ENCODE measurements at regions not wholly inside any gene's neighbourhood (a gene's known extent, or its start where the extent isn't known, plus 50 kb on each side); places are given as distances from the start of the nearest gene placed in this dataset.

DNA sequence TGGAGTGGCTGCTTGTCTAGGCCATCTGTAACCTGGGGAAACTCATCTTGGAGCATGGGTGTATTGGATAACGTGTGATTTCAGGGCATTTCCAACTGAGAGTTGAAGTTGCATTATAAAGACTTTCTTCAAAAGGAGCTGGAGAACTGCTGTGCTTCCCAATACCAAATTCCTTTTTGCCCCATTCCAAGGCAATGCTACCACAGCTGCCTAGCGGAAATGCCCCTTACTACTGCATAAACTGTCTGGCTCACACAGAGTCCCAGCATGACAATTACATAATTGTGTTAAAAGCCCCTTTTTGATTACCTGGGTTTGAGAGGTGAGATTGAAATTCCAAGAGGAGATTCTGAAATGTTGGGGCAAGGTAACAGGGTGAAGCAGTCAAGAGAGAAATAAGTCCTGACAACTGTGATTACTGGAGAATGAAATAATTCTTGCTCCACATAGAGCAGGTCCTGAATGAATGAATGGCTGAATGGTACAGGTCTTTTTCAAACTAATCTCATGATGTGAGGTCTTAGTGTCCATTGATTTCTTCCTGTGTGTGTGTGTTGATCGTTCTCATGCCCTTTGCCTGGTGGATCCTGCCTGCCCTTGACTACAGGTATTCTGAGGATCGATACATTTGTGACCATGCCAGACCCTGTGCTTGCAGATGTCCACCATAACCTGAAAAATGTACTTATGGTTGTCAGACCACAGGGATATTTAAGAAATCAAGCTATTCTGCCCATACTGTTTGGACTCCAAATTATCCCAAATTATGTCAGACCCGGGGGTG, 386.5 kb downstream of the GRIN2B start:
- H3K4me3 ChIP-seq (ENCODE audit: low read length) = no peak overlapping the region

DNA sequence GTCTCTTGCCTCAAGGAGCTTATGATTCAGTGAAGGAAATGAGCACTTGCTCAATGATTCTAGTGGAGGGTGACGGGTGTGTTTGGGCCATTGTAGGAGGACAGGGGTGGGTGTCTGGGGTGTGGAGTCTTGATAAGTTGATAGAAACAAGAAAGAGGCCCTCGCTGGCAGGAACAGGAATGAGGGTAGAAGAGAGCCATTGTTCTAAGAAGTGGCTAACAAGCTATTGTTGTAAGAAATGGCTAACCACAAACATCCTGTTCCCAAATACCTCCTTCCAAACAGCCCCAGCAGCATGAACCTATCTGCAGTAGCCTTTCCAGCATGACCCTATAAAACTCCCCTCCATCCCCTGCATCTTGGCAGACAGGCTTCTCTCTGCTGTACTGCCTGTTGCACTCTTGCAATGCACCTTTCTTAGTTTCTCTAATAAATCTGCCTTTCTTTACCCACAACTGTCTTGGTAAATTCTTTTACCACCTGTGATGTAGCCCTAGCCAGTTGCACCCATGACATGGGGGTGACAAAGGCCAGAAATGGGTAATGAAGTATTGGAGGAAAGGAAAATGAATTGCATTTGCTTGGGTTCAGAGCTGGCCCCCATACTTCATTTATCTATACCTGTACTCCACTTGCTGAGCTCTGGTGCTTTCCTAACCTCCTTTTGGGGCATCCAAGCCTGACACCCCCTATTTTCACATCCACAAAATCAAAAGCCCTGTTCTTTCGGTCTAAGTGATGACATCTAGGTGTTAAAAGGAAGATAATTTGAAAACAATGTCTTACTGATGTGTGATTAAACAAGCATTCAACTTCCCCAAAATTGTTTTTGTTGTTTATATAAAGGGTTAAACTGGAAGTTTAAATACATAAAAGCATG, 389.1 kb downstream of the GRIN2B start:
- Histone ChIP-seq H3K4me1 (ENCODE audit: insufficient read depth, low read length) (no peaks in the 10 kb centered on the region), H3K27me3 (ENCODE audit: insufficient read depth, low read length) (no peaks in the 10 kb centered on the region), H3K4me3 (ENCODE audit: low read length) (no peak overlapping the region), H3K9me3 (ENCODE audit: low read length) (no peaks in the 10 kb centered on the region), H2AFZ (ENCODE audit: low read depth, low read length) (no peak overlapping the region), H3K36me3 (ENCODE audit: insufficient read depth, low read length) (peaks cover 9% of the 10 kb centered on the region)

More for the DNA sequence above, 386.5 kb downstream of the GRIN2B start:
- H2AFZ ChIP-seq (ENCODE audit: low read depth, low read length) = no peak overlapping the region
- H3K27me3 ChIP-seq (ENCODE audit: insufficient read depth, low read length) = no peaks in the 10 kb centered on the region
- no peaks in the 10 kb centered on the region for H3K9me3 ChIP-seq (ENCODE audit: low read length)
- H3K36me3 ChIP-seq (ENCODE audit: insufficient read depth, low read length) = peaks cover 9% of the 10 kb centered on the region
- no peaks in the 10 kb centered on the region for H3K4me1 ChIP-seq (ENCODE audit: insufficient read depth, low read length)

DNA sequence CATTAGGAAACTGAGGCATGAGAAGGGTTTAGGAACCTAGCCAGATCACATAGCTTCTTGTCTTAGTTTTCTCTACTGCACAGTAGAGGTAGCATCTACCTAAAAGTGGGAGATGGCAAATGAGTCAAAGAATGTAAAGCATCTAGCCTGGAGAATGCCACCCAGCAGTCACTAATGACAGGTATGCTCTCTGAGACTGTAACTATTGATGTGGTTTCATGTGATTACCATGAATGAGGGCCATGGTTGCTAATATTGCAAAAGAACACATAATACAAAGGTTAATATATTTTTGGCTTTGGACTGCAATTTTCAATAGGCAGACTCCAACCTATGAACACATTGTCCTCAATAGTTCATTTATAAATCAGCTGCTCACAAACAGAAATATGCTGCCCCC, 389.9 kb downstream of the GRIN2B start:
- no peaks in the 10 kb centered on the region for H3K9me3 ChIP-seq (ENCODE audit: low read length)
- no peaks in the 10 kb centered on the region for H3K27me3 ChIP-seq (ENCODE audit: insufficient read depth, low read length)
- H3K4me1 ChIP-seq (ENCODE audit: insufficient read depth, low read length) = no peaks in the 10 kb centered on the region
- H2AFZ ChIP-seq (ENCODE audit: low read depth, low read length) = no peak overlapping the region
- no peak overlapping the region for H3K4me3 ChIP-seq (ENCODE audit: low read length)
- H3K36me3 ChIP-seq (ENCODE audit: insufficient read depth, low read length) = peaks cover 9% of the 10 kb centered on the region

DNA sequence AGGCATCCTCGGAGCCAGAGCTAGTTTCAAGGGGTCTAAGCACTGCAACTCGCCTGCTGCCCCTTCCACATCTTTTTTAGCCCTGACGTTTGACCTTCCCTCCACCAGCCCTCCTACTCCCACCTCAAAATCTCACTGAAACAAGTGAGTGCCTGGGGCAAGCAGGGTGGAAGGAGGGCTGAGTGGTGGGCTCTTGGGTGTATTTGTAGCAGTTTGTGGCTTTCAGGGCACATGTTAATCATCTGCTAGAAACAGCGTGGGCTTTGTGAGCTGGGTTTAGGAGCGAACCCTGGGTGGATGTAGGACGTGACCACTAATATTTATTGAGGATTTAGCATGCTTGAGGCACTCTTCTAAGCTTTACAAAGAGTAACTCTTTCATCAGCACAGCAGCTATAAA, 390.3 kb downstream of the GRIN2B start:
- Histone ChIP-seq H2AFZ (ENCODE audit: low read depth, low read length) (no peak overlapping the region), H3K4me1 (ENCODE audit: insufficient read depth, low read length) (no peaks in the 10 kb centered on the region), H3K4me3 (ENCODE audit: low read length) (no peak overlapping the region), H3K36me3 (ENCODE audit: insufficient read depth, low read length) (peaks cover 9% of the 10 kb centered on the region), H3K27me3 (ENCODE audit: insufficient read depth, low read length) (no peaks in the 10 kb centered on the region), H3K9me3 (ENCODE audit: low read length) (no peaks in the 10 kb centered on the region)

DNA sequence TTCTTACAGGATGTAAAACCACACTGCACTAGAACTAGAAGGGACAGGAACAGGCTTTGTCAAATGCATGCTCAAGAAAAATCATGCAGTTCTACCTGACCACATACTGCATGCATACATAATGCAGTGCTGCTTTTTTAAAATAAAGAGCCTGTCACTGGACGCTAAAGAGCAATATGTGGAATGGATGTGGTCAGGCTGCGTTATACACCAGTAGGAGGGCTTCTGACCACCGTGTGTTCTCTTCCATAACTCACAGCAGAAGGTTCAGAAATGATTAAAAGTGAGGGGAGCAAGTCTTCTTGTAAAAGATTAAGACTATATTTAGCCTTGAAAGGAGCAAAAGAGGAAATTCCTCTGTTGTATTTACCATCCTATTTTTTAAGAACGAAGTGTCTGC, 392.0 kb downstream of the EMP1 start:
- Histone ChIP-seq H3K4me1 (ENCODE audit: insufficient read depth, low read length) (no peaks in the 10 kb centered on the region), H2AFZ (ENCODE audit: low read depth, low read length) (no peak overlapping the region), H3K27me3 (ENCODE audit: insufficient read depth, low read length) (no peaks in the 10 kb centered on the region), H3K4me3 (ENCODE audit: low read length) (no peak overlapping the region), H3K36me3 (ENCODE audit: insufficient read depth, low read length) (no peaks in the 10 kb centered on the region), H3K9me3 (ENCODE audit: low read length) (no peaks in the 10 kb centered on the region)

DNA sequence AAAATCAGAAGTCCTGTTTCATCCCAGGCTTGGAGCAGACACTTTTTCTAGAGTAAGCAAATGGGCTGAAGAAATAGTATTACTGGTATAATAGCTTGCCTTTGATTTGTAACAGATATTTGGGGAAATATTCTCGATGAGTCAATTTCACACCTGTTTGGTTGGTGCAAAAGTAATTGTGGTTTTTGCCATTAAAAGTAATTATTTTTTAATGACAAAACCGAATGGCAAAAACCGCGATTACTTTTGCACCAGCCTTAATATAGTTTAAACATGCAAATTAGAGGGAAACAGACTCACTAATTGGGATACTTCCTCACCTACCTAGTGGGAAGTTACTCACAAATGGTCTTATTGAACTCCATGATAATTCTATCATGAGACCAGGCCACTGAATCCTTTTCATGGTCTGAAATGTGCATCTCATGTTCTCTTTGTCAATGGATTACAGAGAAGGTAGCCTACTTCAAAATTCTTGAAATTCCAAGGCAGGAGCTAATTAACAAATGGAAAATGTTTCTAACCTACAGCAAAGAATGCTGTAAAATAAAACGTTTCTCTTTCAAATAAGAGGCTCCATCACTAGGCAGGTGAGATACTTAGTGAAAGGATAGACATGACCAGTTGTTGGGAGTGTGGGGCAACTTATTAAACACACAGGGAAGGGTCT, 391.3 kb downstream of the EMP1 start:
- Histone ChIP-seq H3K36me3 (ENCODE audit: insufficient read depth, low read length) (no peaks in the 10 kb centered on the region), H3K4me1 (ENCODE audit: insufficient read depth, low read length) (no peaks in the 10 kb centered on the region), H2AFZ (ENCODE audit: low read depth, low read length) (no peak overlapping the region), H3K4me3 (ENCODE audit: low read length) (no peak overlapping the region), H3K9me3 (ENCODE audit: low read length) (no peaks in the 10 kb centered on the region), H3K27me3 (ENCODE audit: insufficient read depth, low read length) (no peaks in the 10 kb centered on the region)

DNA sequence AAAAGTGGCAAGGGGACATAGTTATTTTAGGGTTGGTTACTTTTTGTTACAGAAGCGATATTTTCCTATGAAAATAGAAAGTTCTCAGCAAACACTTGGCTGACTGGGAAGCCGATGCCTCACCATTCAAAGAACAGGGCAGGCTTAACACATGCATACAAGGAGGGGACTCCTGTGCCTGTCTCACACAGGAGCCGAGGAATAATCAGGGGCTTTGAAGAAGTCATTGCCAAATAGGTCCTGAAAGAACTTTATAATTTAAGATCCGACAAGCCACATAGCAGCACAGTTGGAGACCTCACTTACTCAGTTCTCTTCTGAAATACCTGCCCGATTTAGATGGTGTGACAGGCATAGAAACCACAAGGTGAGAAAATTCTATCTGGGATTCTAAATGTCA, 389.8 kb downstream of the EMP1 start:
- Histone ChIP-seq H3K27me3 (ENCODE audit: insufficient read depth, low read length) (no peaks in the 10 kb centered on the region), H3K4me3 (ENCODE audit: low read length) (no peak overlapping the region), H3K4me1 (ENCODE audit: insufficient read depth, low read length) (no peaks in the 10 kb centered on the region), H2AFZ (ENCODE audit: low read depth, low read length) (no peak overlapping the region), H3K36me3 (ENCODE audit: insufficient read depth, low read length) (no peaks in the 10 kb centered on the region), H3K9me3 (ENCODE audit: low read length) (no peaks in the 10 kb centered on the region)

DNA sequence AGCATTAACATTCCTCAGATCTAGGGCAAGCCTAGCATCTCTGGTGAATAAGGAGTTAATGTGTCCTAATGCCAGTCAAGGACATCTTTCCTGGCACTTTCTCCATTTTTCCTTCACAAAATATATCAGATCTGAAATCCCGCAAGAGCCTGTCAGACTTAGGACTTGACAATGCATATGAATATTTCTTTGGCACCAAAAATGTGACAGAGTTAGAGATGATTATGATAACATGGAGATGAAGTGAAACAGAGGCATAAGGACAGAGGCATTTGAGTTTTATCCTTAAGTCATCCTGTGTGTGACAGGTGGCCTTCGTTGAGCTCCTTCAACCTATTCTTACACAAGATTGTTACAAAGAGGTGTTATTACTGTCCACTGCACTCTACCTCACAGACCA, 388.0 kb downstream of the EMP1 start:
- Histone ChIP-seq H3K36me3 (ENCODE audit: insufficient read depth, low read length) (no peaks in the 10 kb centered on the region), H3K4me1 (ENCODE audit: insufficient read depth, low read length) (peaks cover 7% of the 10 kb centered on the region)

DNA sequence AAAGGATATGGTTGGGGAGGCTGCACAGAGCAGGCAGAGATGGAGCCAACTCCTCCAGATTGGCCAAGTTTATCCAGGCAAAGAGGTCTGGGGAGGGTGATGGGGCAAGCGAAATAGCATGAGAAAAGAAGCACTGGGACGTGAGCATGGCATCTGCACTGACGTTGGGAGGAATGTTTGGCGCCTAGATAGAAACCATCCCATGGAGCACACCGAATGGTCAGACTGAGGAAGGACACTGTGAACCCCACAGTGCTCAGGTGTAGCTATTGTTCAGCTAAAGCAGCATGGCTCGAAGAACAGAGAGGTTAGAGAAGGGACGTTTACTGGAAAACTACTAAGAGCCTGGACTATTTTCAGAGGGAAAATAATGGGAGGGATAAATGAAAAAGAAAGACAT, 387.1 kb downstream of the EMP1 start:
- Histone ChIP-seq H3K4me3 (ENCODE audit: low read length) (no peak overlapping the region), H3K27me3 (ENCODE audit: insufficient read depth, low read length) (no peaks in the 10 kb centered on the region), H3K36me3 (ENCODE audit: insufficient read depth, low read length) (no peaks in the 10 kb centered on the region), H3K9me3 (ENCODE audit: low read length) (no peaks in the 10 kb centered on the region), H3K4me1 (ENCODE audit: insufficient read depth, low read length) (peaks cover 7% of the 10 kb centered on the region), H2AFZ (ENCODE audit: low read depth, low read length) (no peak overlapping the region)

More for the DNA sequence above, 388.0 kb downstream of the EMP1 start:
- Histone ChIP-seq H2AFZ (ENCODE audit: low read depth, low read length) (no peak overlapping the region), H3K9me3 (ENCODE audit: low read length) (no peaks in the 10 kb centered on the region), H3K27me3 (ENCODE audit: insufficient read depth, low read length) (no peaks in the 10 kb centered on the region), H3K4me3 (ENCODE audit: low read length) (no peak overlapping the region)

DNA sequence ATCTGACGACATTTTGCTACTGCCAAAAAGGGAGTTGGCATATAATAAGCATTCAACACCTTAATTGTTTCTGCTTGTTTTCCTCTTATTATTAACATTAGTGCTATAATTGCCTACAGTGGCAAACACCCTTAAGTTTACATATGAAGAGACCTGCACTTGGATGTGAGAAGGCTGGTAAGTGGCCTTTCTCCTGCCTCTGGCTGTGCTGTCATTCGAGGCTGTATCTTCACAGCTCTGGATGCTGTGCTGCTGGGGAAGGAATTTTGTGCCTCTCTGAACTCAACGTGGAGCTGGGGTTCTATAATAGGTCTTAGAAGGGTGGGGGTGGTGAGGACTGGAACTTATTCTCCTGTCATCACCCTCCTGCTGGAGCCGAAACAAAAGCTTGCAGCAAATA, 385.9 kb downstream of the EMP1 start:
- Histone ChIP-seq H3K27me3 (ENCODE audit: insufficient read depth, low read length) (no peaks in the 10 kb centered on the region), H3K4me1 (ENCODE audit: insufficient read depth, low read length) (peaks cover 7% of the 10 kb centered on the region), H3K36me3 (ENCODE audit: insufficient read depth, low read length) (no peaks in the 10 kb centered on the region), H3K9me3 (ENCODE audit: low read length) (no peaks in the 10 kb centered on the region), H2AFZ (ENCODE audit: low read depth, low read length) (no peak overlapping the region), H3K4me3 (ENCODE audit: low read length) (no peak overlapping the region)

DNA sequence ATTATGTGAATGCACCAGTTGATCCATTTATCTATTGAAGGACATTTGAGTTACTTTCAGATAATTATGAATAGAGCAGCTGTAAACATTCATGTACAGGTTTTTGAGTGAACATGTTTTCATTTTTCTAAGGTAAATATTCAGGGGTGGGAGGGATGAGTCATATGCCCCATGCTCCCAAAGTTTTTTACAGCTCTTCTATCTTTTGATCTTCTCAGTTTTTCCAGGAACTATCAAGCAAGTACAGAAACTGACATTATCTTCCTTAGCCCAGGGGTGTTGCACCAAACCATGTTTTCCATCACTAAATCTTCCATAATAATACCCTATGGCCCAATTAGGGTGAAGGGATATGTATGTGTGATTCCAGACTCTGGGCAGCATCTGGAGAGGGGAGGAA, 384.5 kb downstream of the EMP1 start:
- H2AFZ ChIP-seq (ENCODE audit: low read depth, low read length) = no peak overlapping the region
- H3K9me3 ChIP-seq (ENCODE audit: low read length) = no peaks in the 10 kb centered on the region
- peaks cover 7% of the 10 kb centered on the region for H3K4me1 ChIP-seq (ENCODE audit: insufficient read depth, low read length)
- no peaks in the 10 kb centered on the region for H3K27me3 ChIP-seq (ENCODE audit: insufficient read depth, low read length)
- H3K4me3 ChIP-seq (ENCODE audit: low read length) = no peak overlapping the region
- no peaks in the 10 kb centered on the region for H3K36me3 ChIP-seq (ENCODE audit: insufficient read depth, low read length)

DNA sequence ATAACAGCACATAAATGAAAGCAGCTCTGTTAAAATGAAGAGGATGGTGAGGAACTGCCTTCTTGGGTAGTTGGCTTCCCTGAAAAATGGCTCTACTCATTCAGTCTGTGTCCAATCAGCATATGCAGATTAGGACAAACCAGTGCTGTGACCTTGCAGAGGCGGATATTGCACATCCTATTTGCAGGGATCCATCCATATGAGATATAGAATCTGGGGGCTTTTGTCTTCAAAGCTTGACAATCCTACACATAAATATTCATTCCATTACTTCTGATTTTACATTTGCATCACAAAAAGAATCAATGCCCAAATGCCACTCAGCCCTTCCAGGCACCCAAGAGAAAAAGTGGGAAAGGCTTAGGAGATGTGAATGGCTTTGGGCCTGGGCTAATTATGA, 383.7 kb downstream of the EMP1 start:
- Histone ChIP-seq H3K4me1 (ENCODE audit: insufficient read depth, low read length) (peaks cover 7% of the 10 kb centered on the region), H3K9me3 (ENCODE audit: low read length) (no peaks in the 10 kb centered on the region), H3K4me3 (ENCODE audit: low read length) (no peak overlapping the region), H3K36me3 (ENCODE audit: insufficient read depth, low read length) (no peaks in the 10 kb centered on the region), H3K27me3 (ENCODE audit: insufficient read depth, low read length) (no peaks in the 10 kb centered on the region), H2AFZ (ENCODE audit: low read depth, low read length) (no peak overlapping the region)

DNA sequence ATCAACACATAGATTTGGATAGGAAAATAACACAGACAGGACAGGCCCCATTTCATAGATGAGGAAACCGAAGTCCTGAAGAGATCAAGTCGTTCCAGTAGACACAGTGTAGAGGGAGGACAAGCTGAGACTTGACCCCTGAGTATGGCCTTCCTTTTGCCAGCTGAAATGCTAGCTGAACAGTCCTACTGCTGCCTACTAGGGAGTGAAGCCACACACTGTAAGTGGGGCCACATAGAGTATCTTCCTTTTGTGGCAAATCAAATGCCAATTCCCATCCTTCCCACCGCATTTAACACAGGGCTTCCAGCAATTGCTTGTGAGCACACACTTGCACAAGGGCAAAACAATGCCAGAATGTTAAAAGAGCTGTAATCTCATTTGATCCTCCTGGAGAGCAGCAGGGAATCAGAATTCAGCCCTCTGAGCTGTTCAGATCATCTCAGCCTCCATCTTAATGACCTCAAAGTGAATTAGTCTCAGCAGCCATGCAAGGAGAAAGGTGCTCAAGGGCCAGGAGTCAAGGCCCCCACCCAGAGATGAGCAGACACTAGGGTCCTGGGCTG, 380.5 kb downstream of the EMP1 start:
- no peaks in the 10 kb centered on the region for H3K9me3 ChIP-seq (ENCODE audit: low read length)
- peaks cover 7% of the 10 kb centered on the region for H3K4me1 ChIP-seq (ENCODE audit: insufficient read depth, low read length)
- no peak overlapping the region for H2AFZ ChIP-seq (ENCODE audit: low read depth, low read length)
- no peaks in the 10 kb centered on the region for H3K36me3 ChIP-seq (ENCODE audit: insufficient read depth, low read length)
- no peaks in the 10 kb centered on the region for H3K27me3 ChIP-seq (ENCODE audit: insufficient read depth, low read length)
- no peak overlapping the region for H3K4me3 ChIP-seq (ENCODE audit: low read length)

All from neuron (in vitro differentiated cells).